Activated T-cell treated with anti-CD3 and anti-CD28 coated beads, Interleukin-2, amount 50 U/mL, for 1 hour (primary cell): ENCODE measurements at regions not wholly inside any gene's neighbourhood (a gene's known extent, or its start where the extent isn't known, plus 50 kb on each side); places are given as distances from the start of the nearest gene placed in this dataset.

ENCODE experiments used
- DNase-seq: peaks from one replicate; pipeline ENCODE4 v3.0.0-alpha.2; 2020

DNA sequence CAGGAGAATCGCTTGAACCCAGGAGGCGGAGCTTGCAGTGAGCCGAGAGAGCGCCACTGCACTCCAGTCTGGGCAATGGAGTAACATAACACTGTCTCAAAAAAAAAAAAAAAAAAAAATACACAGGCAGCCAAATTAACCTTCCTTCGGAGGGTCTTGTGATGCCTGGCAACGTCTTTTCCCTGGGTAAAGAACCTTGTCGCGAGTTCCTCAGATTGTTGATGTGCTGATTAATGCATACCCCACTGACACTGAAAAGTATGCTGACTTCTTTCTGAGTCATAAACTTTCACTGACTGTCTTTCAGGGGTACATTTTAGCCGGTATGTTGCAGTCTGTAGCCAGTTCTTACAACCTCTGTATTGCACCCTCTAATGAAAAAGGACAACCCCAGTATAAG is 95.1 kb upstream of the SOD1 start:
- no peak for DNase-seq

DNA sequence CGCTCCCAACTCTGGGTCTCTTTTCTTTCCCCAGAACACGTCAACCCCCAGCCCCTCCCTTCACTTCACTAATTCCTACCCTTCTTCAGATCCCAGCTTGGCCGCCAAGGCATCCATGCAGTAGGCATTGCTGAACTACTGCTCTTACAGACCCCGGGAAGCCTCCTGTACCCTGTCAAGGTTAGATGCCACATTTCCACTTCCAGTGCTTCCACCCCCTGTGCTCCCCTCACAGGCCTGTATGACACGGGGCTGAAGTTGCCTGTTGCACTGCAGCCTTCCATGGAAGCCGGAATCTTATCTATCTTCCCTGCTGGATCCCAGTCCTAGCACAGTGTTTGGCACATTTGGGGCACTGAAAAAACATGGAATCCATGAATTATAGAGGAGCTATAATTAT is 99.0 kb upstream of the SOD1 start:
- no peak for DNase-seq

DNA sequence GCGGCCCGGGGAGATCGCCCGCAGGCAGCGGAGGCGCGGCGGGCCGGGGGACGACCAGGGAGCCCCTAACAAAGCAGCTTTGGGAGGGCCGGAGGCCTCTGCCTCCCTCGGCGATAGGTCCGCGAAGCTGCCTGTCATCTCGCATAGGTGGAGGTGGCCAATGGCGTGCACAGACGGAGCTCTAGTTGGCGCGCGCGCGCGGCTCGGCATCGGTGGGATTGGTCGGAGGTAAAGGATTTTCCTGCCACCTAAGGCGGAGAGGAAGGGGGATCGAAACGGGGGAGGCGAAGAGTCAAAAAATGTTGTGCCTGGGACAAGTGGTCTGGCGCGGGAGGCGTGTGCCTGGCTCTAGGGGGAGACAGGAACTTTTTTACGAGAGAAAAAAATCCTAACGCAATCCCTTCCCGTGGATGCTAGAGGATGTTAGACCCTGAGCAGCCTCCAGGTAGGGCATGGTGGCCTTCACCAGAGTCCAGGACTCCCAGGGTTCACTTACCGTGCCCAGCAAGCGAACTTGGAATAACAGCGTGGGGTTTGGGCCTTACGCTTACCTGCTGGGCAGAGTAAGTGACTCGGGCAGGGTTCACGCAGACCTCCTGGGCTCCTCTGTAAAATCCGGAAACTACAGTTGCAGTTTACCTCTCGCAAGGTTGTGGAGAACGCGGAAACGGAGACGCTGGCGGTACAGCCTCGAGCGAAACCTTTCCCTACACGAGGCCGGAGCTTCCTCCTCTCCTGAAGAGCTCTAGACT is 99.9 kb upstream of the SOD1 start:
- peak; percentile 95 for DNase-seq

DNA sequence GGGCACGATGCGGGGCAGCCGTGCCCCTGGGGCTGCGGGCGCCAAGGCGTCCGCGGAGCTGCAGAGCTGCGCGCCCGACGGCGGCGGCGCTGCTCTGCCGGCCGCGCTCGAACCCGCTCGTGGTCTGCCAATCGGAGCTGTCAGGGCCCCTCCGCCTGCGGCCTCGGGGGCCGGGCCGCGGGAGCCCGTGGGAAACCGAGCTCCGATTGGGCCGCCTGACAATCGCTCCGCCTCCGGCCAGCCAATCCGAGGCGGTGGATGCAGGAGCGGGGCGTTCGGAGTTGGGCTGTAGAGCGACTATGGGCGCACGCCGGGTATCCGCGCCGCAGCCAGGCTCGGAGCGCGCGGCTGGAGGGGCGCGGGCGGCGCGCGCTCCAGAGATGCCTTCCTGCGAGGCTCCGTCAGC is 100.5 kb upstream of the SOD1 start:
- peak; percentile 93 for DNase-seq

DNA sequence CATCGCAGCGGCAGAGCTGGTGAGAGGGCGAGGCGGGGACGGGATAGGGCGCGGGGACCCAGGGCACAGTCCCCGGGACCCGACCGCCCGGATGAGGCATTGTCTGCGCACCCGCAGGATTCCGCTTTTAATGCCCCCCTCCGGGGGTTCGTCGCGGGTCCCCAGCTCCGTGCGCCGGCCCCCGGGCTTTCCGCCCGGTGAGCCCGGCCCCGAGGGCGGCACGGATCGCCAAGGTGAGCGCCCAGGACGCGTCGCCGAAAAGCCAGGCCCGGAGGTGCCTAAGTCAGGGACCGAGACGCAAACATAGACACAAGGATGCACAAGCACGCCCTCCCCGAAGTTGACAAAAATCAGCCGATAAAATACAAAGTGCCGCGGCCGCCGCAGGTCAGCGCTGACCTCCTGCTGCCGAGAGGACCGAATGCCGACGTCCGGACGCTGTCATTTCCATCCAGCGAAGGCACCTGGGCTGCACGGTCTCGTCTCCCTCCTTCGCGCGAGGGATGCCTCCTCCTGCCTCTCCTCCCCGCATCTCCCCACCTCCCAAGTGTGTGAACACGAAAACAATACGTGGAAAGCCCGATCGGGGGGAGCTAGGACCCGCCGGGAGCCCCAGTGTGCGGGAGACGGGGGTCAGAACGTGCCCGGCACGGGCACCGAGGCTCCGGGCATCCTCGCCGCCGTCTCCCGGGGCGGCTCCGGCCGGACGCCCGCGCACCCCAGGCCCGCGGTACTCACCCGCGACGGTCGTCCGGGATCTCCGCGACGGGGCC is 101.1 kb upstream of the SOD1 start:
- peak; percentile 55 for DNase-seq

DNA sequence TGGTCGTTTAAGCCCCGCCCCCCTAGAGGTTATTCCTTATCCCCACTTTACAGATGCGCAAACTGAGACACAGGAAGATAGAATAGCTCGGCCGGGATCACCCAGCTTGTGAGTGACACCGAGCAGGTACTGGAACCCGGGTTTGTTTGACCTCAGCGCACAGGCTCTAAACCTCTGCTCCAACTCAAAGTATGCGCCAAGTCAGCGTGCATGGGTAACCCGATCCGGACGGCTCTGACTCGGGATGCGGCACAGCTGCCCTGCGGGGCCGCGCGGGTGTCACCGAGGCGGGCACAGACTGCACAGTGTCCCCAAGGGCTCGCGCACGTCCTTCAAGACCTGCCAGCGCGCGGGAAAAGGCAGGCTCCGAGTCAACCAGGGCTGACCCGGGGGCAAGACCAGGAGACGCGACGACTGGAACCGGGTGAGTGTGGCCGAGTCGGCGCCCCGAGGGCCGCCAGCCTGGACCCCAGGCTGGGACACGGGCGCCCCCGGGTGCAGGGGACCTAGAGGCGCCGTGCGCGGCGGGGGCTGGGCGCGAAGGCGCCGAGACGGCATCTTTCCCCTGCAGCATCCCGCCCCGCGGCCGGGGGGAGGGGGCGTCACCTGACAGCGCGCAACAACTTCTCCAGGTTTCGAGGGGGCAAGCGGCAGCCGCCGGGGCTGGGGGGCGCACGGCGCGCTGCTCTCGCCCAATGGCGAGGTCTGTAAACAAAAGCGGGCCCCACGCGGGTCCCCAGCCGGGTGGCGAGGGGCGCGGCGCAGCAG is 101.9 kb upstream of the SOD1 start:
- peak; percentile 52 for DNase-seq

DNA sequence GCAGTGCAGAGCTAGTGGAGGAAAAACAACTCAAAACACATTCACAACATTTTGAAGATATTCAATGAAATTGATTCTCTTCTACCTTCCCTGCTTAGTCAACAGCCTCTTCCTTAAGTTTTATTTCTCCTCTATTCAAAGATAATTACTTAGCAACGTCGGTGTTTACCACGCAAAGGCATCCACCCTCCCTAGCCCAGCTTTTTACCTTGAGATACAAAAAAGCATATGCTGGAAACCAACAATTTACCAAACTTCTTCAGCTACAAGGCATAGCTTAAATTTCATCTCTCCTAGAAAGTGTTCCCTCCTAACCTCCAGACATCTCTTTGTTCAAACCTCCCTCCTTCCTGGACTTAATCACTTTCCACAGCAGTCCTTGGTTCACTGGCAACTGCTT is 102.8 kb upstream of the SOD1 start:
- DNase-seq: no peak

DNA sequence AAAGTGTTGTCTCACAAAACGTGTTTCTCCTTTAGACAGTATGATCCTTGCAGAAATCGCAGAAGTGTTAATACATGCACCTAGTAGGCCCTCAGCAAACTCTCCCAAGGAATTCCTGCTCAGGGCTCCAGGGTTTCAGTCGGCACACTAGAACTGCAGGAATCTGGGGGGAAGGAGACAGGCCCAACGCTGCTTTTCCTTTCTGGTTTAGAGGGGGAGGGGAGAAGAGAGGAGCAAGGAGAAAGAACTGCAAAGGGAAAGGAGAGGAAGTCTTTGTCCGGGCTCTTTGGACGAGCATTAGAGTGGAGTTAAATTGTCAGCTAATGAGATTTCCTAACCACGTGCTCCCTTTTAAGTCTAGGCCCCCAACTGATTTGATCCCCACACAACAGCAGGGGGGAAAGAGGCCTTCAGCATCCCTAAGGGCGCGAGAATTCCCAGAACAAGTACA is 103.7 kb upstream of the SOD1 start:
- no peak for DNase-seq

DNA sequence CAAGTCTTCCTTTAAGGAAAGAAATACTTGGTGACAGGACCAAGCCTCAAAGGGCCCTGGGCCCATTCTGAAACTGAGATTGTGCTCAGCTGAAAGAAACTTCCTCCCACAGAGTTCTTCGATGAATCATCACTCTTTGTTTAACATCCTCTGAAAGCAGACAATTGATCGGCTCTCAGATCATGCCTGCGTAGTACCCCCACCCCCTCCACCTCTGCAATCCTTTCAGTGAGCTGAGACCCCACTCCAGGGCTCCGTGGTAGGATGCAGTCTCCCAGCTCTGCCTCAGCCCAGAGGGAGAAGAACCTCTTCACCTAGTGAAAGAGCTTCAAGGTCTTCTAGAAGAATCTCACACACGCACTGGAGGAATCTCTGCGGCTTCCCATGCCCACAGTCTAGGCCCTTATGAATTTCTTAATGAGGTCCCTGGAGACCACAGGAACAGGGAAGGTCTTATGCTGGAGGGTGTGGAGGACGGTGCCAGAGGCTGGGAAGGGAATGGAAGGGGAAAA is 104.9 kb upstream of the SOD1 start:
- peak; percentile 27 for DNase-seq

DNA sequence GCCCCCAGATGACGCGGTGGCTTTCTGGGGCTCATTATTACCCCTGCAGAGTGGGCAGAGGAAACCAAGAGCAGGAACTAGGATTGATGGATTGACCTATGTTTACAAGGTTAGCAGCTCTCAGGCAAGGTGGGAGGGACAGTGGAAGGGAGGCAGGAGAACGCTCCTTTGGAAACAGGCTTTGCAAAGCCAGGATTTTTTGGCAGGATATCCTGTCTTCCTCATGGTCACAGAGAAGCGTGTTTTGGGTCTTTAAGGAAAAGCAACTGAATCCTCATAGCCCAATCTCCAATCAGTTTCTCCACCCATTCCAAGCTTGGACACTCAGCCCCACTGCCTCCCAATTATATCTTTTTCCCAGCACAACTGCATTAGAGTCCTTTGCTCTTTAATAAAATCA is 105.6 kb upstream of the SOD1 start:
- DNase-seq: no peak

DNA sequence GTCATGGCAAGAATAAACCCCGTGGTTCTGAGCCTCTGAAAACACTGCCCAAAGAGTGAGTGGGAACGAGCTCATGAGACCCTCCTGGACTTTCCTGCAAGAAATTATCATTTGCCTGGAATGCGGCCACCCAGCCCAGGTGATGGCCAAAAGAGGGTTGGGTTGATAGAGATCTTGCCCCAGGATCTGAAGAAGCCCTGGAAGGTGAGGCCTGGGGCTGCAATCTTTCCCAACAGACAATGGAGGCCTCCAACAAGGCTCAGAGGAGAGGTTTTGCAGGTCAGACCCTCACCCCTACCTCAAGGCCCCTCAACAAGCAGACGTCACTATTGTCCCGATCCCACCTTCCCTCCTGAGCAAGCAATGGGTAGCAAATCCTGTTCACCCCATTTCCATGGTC is 106.0 kb upstream of the SOD1 start:
- DNase-seq: no peak

DNA sequence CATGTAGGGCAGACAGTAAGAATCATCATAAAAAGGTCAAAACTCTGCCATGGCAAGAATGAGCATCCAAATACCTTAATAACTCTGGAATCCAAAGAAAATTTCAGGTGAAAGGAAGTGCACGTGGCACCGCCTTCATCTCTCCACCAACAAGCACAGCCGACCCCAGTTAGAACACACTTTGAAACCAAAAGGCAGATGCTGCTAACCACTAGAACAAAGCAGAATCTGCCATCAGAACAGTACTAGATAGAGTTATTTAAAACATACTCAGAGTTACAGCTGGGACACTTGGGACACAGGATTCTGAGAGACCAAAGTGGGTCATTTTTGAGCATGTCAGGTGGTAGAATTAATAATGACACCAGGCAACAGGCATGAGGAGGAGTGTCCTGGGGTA is 106.7 kb upstream of the SOD1 start:
- no peak for DNase-seq

DNA sequence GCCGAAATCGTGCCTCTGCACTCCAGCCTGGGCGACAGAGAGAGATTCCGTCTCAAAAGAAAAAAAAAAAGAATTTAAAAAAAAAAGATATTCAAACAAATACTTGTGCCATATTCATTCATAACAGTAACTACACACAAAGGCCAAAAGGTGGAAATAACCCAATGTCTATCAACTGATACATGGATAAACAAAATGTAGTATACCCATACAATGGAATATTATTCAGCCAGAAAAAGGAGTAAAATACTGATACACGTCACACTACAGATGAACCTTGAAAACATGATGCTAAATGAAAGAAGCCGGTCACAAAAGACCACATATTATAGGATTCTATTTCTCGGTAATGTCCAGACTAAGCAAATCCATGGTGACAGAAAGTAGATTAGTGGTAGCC is 109.4 kb upstream of the SOD1 start:
- DNase-seq: no peak

DNA sequence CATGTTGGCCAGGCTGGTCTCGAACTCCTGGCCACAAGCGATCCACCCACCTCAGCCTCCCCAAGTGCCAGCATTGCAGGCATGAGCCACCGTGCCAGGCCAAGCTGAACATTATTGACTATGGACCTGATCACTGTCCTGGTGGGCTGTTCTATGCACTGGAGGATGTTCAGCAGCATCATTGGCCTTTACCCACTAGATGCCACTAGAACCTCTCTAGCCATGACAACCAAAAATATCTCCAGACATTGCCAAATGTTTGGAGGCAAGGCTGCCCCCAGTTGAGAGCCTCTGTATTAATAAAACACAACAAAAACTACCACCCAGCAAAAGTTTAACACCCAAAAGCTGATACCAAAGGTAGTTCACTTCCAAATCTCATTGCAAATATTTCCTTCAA is 110.8 kb upstream of the SOD1 start:
- DNase-seq: no peak

DNA sequence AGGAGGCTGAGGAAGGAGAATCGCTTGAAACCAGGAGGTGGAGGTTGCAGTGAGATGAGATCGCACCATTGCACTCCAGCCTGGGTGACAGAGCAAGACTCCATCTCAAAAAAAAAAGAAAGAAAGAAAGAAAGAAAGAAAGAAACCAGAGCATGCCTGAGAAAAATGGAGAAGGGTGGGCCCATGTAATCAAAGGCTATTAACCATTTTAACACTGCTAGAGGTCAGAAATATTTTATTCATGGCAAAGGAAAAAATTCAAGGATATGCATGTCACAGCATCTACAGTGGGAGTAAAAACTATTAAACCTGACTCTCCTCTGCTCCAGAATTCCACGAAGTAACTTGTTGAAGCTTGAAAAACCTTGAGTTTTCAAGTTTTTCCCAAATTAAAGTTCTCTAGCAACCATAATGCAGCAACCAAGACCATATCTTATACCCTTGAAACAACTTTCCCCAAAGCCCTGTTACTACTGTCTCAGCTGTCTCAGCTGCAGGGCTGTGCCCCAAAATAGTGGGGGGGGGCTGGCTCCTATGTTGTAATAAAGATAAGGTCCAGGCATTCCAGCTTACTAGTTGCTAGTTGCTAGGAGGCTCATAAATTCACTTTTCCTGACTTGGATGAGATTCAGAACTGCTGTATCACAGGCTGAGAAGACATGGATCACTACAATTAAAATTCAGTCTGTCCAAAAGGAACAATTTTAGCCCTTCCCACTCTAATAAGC is 112.9 kb upstream of the SOD1 start:
- DNase-seq: no peak

DNA sequence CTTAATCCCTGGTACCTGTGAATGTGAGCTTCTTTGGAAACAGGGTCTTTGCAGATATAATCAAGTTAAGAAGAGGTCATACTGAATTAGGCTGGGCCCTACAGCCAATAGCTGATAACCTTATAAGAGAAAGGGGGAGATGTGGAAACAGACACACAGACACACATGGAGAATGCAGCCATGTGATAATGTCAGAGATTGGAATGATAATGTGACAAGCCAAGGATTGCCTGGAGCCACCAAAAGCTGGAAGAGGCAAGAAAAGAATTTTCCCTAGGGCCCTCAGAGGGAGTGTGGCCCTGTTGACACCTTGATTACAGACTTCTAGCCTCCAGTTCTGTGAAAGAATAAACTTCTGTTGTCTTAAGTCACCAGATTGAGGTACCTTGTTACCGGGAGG is 114.5 kb upstream of the SOD1 start:
- no peak for DNase-seq

DNA sequence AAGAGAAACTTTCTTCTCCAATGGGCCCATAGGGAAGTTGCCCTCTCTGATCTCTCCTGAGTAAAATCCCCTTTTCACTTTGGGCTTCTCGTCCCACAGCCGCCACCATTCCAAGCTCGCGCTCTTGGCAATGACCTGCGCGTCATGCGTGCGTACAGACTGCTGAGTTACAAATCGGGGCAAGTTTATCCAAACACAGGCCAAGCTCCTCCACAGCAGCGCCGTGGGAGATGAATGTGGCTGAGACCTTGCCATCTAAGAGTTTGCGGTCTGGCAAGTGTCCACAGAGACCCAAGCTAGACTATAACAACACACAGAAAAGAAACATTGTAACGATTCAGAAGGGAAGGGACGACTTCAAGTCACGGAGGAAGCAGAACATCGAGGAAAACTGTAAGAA is 116.3 kb upstream of the SOD1 start:
- DNase-seq: no peak

DNA sequence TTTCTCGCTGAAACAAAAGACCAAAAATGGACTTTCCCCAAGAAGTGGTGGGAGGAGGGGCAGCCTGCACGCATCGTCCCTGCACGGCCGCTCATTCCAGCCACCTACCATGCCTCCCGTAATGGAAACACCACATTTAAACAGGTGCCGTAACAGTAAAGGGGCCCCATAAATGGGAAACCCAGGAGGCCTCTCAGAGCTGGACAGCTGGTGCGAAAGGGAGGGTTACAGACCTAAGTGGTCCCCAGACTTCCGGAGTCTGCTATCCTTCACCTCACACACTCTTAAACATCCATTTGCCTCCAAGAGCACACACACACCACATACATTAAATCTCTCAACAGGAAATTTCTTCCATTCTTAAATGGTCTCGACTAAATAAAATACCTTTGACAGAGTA is 120.7 kb upstream of the SOD1 start:
- no peak for DNase-seq

DNA sequence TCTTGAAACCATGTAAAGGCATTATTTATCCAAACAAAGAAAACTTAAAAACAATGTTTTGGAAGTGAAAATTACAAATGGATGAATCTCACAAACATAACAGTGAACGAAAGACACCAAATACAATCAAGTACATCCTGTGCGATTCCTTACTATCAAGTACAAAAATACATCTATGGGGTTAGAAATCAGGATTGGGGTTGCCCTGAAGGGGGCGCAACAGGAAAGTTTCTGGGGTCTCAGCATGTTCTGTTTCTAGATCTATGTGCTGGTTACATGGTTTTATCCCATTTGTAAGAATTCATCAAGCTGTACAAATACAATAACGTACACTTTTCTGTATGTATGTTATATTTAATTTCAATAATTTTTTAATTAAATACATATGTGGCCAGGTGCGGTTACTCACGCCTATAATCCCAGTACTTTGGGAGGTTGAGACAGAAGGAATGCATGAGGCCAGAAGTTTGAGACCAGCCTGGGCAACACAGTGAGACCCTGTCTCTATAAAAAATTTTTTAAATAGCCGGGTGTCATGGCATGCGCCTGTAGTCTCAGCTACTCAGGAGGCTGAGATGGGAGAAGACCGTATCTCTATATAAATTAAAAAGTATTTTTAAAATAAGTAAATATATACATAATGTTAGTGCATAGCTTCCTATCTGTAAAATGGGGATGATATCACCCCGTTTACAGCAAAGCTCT is 121.5 kb upstream of the SOD1 start:
- no peak for DNase-seq

DNA sequence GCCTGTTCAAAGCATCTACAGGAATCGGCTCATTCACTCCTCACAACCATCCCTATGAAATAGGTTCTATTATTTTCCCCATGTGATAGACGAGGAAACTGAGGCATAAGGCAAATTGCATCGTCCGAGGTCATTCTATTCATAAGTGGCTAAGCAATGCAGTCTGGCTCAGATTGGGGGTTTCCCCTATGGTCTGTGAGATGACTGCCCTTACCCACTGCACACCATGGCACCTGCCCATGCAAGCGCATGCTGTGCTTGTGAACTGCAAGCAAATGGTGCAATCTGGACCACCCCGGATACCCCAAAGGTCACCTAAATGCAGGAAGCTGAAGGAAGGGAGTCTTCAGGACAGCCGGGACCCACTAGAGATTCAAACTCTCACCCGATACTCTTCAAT is 123.4 kb upstream of the SOD1 start:
- DNase-seq: no peak

DNA sequence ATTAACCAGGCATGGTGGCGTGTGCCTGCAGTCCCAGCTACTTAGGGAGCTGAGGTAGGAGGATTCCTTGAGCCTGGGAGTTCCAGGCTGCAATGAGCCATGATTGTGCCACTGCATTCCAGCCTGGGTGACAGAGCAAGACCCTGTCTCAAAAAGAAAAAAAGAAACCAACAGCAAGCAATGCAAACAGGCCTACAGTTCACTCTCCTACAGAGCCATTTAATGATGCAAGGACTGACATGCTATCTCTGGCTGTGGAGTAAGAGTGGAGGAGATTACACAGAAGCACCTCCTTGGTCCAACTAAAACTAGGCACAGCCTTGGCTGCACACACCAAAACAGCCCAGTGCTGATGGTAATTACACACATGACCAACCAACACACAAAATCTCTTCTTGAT is 127.5 kb upstream of the SOD1 start:
- no peak for DNase-seq
